Neural crest cell (in vitro differentiated cells): ENCODE measurements at regions not wholly inside any gene's neighbourhood (a gene's known extent, or its start where the extent isn't known, plus 50 kb on each side); places are given as distances from the start of the nearest gene placed in this dataset.

ENCODE experiments used
- DNase-seq: peaks from one replicate; pipeline ENCODE4 v3.0.0; 2021; ENCODE audit warnings: low read depth, mixed read lengths, low spot score
- H3K27ac Mint-ChIP-seq: one replicate; pipeline ENCODE4 v1.8.0; 2021; ENCODE audit warnings: mild to moderate bottlenecking, mixed read lengths; ENCODE audit not compliant: unreplicated experiment
- H3K27me3 Mint-ChIP-seq: 2 replicates; pipeline ENCODE4 v1.8.0; 2021; ENCODE audit warnings: low read depth, mild to moderate bottlenecking, mixed read lengths
- H3K36me3 Mint-ChIP-seq: 2 replicates; pipeline ENCODE4 v1.8.0; 2021; ENCODE audit warnings: low read depth, mild to moderate bottlenecking, mixed read lengths
- H3K4me1 Mint-ChIP-seq: 2 replicates; pipeline ENCODE4 v1.8.0; 2021; ENCODE audit warnings: mixed read lengths
- H3K4me3 Mint-ChIP-seq: one replicate; pipeline ENCODE4 v1.8.0; 2021; ENCODE audit warnings: mild to moderate bottlenecking, mixed read lengths
- H3K9me3 Mint-ChIP-seq: 2 replicates; pipeline ENCODE4 v1.8.0; 2021; ENCODE audit warnings: mixed read lengths
- TF ChIP-seq, protein P1 (sequence below): fragments of 200-600 bp; sonication (generic); conservative IDR thresholded peaks from 2 replicates; pipeline ENCODE4 v1.5.0; 2021; ENCODE audit warnings: antibody characterized with exemption, mild to moderate bottlenecking

DNA sequence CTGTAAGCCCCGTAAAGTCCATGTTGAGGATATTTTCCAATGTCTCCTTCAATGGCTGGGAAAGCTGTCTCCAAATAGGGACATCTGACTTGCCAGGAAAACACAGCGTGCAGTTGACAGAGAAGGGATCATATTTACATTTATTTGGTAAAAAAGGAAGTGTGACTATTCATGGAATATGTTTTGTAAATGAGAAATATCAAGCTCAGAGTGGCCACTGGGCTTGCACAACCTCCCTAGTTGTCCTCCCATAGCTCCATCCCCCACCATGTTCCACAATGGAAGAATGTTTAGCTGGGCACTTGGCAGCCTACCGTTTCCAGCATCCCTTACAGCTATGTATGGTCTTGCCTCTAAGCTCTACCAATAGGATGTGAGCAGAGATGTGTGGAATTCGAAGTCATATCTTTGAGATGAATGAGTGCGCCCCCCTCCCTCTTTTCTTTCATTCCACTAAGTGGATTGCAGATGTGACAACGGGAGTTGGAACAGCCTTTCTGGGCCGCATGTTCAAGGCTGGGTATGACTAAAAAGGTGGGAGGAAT lies 306.6 kb upstream of the ZMIZ1 start:
- H3K4me1 Mint-ChIP-seq: peaks cover 23% of the 10 kb centered on the region
- TF ChIP-seq, protein P1, sequence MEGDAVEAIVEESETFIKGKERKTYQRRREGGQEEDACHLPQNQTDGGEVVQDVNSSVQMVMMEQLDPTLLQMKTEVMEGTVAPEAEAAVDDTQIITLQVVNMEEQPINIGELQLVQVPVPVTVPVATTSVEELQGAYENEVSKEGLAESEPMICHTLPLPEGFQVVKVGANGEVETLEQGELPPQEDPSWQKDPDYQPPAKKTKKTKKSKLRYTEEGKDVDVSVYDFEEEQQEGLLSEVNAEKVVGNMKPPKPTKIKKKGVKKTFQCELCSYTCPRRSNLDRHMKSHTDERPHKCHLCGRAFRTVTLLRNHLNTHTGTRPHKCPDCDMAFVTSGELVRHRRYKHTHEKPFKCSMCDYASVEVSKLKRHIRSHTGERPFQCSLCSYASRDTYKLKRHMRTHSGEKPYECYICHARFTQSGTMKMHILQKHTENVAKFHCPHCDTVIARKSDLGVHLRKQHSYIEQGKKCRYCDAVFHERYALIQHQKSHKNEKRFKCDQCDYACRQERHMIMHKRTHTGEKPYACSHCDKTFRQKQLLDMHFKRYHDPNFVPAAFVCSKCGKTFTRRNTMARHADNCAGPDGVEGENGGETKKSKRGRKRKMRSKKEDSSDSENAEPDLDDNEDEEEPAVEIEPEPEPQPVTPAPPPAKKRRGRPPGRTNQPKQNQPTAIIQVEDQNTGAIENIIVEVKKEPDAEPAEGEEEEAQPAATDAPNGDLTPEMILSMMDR: no peak
- no peak for DNase-seq
- H3K4me3 Mint-ChIP-seq: no peak overlapping the region
- no peaks in the 10 kb centered on the region for H3K27me3 Mint-ChIP-seq
- no peaks in the 10 kb centered on the region for H3K9me3 Mint-ChIP-seq
- no peaks in the 10 kb centered on the region for H3K36me3 Mint-ChIP-seq
- H3K27ac Mint-ChIP-seq: no peak overlapping the region

DNA sequence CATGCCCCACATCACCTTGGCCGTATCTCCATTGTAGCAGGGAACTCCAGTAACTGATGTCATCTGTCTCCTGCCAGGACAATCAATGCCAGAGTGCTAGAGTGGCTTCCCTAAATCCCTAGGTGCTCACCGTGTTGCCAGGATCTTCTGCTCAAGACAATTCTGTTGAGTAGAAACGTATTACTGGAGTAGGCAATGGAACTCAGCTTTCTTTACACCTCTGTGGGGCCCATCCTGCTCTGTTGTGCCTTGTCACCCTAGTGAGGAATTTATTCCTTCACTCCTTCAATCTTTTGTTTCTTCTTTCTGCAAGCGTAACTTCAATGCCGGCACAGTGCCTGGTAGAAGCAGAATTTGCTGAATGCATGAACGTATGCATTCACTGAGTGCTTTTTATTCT lies 305.5 kb upstream of the ZMIZ1 start:
- no peaks in the 10 kb centered on the region for H3K27me3 Mint-ChIP-seq
- no peak for DNase-seq
- no peak overlapping the region for H3K27ac Mint-ChIP-seq
- peaks cover 15% of the 10 kb centered on the region for H3K4me1 Mint-ChIP-seq
- no peaks in the 10 kb centered on the region for H3K36me3 Mint-ChIP-seq
- H3K4me3 Mint-ChIP-seq: no peak overlapping the region
- TF ChIP-seq, protein P1: no peak
- H3K9me3 Mint-ChIP-seq: no peaks in the 10 kb centered on the region

- DNase-seq: no peak
- no peaks in the 10 kb centered on the region for H3K36me3 Mint-ChIP-seq
- TF ChIP-seq, protein P1: no peak
- H3K27me3 Mint-ChIP-seq: no peaks in the 10 kb centered on the region
- peaks cover 21% of the 10 kb centered on the region for H3K4me1 Mint-ChIP-seq
- H3K4me3 Mint-ChIP-seq: no peak overlapping the region
- H3K27ac Mint-ChIP-seq: no peak overlapping the region
- no peaks in the 10 kb centered on the region for H3K9me3 Mint-ChIP-seq
These were observed 304.9 kb upstream of the ZMIZ1 start for GRCh38 chr10:78763651-78764395.

DNA sequence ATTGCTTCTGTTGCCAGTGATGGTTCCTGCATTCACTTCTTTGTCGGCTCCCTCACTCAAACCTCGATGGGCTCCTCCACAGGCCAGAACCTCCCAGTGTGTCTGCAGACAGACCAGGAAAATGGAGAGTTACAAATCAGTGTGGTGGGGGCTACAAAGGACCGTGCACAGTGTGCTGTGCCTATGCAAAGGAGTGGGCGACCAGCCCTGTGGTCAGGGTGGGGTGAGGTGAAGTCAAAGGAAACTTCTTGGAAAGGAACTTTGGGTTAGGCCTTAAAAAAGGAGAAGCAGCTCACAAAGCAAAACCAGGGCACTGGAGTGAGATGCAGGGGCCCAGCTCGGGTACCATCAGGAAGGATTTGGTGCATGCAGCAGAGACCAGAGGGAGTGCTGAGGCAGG lies 304.3 kb upstream of the ZMIZ1 start:
- DNase-seq: no peak
- H3K27ac Mint-ChIP-seq: no peak overlapping the region
- H3K9me3 Mint-ChIP-seq: no peaks in the 10 kb centered on the region
- no peaks in the 10 kb centered on the region for H3K27me3 Mint-ChIP-seq
- H3K4me3 Mint-ChIP-seq: no peak overlapping the region
- H3K4me1 Mint-ChIP-seq: peaks cover 22% of the 10 kb centered on the region
- TF ChIP-seq, protein P1: no peak
- H3K36me3 Mint-ChIP-seq: no peaks in the 10 kb centered on the region

DNA sequence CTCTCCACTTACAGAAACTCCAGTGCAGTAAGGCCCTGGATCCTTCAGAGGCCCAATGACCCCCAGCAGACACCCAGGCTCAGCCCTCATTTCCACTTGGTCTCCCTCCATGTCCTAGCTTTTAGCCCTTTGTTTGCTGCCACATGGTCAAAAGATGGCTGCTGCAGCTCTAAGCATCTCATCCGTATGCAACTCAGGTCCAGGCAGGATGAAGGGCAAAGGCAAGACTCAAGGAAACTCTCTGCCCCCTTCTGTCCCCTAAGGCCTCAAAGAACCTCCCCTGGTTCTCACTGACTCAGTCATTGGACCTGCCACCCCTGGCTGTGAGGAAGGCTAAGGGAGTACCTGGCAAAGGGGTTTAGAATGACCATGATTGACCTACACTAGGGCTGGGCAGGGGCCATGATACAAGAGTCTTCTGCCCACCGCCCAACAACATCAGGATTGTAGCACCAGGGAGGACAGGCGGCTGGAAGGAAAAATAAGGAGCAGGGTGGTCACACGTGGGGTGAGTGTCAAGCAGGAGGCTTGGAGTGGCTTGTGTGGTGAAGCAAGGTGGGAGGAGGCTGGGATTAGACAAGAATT lies 303.8 kb upstream of the ZMIZ1 start:
- H3K27me3 Mint-ChIP-seq: no peaks in the 10 kb centered on the region
- TF ChIP-seq, protein P1: no peak
- no peaks in the 10 kb centered on the region for H3K36me3 Mint-ChIP-seq
- no peak for DNase-seq
- H3K27ac Mint-ChIP-seq: no peak overlapping the region
- no peak overlapping the region for H3K4me3 Mint-ChIP-seq
- no peaks in the 10 kb centered on the region for H3K9me3 Mint-ChIP-seq
- peaks cover 18% of the 10 kb centered on the region for H3K4me1 Mint-ChIP-seq
